PC-9 (cell line): ENCODE measurements at regions not wholly inside any gene's neighbourhood (a gene's known extent, or its start where the extent isn't known, plus 50 kb on each side); places are given as distances from the start of the nearest gene placed in this dataset.

Experiments used
- BruUV-seq: library from RNA; stranded (reverse); fragments of 400-500 nt; replicated peaks from 2 replicates; lab custom pipeline; 2021; lab: Mats Ljungman, UMichigan
- CTCF ChIA-PET: fragments of 300-600 bp; sonication (Branson Sonifier 250); formaldehyde crosslinking; loops from one replicate; lab custom pipeline; 2022; ENCODE audit warnings: antibody characterized with exemption; lab: Charles Lee
- POLR2A ChIA-PET: fragments of 300-600 bp; sonication (Branson Sonifier 250); formaldehyde crosslinking; loops from one replicate; lab custom pipeline; 2022; ENCODE audit warnings: antibody characterized with exemption; ENCODE audit not compliant: unreplicated experiment; lab: Charles Lee
- DNase-seq, 2 experiments: peaks; one replicate each; pipeline versions ENCODE4 v3.0.0 to v3.0.0-alpha.2; 2015 to 2022; ENCODE audit warnings: mixed read lengths in 1 of 2
- H2AFZ ChIP-seq: fragments of 200-600 bp; sonication (generic); 2 replicates; pipeline ENCODE4 v1.8.1; 2017; ENCODE audit warnings: antibody characterized with exemption
- H3F3A ChIP-seq: fragments of 200-600 bp; sonication (generic); 2 replicates; pipeline ENCODE4 v1.8.1; 2017; ENCODE audit warnings: antibody characterized with exemption, mild to moderate bottlenecking, low read depth; ENCODE audit not compliant: insufficient read depth
- H3K27ac ChIP-seq: fragments of 200-600 bp; sonication (generic); 2 replicates; pipeline ENCODE4 v1.6.1; 2016; ENCODE audit warnings: mixed run types
- H3K27me3 ChIP-seq: fragments of 200-600 bp; sonication (generic); 2 replicates; pipeline ENCODE4 v1.6.1; 2016; ENCODE audit warnings: low read depth, mixed run types; ENCODE audit not compliant: insufficient read depth
- H3K36me3 ChIP-seq: fragments of 200-600 bp; sonication (generic); 2 replicates; pipeline ENCODE4 v1.6.1; 2016; ENCODE audit warnings: low read depth, mixed run types
- H3K4me1 ChIP-seq: fragments of 200-600 bp; sonication (generic); replicated peaks from 2 replicates; pipeline ENCODE4 v1.6.1; 2016; ENCODE audit warnings: mixed run types; ENCODE audit not compliant: insufficient read depth
- H3K4me2 ChIP-seq: fragments of 200-600 bp; sonication (generic); 2 replicates; pipeline ENCODE4 v1.6.1; 2017; ENCODE audit warnings: mixed run types
- H3K4me3 ChIP-seq: fragments of 200-600 bp; sonication (generic); 2 replicates; pipeline ENCODE4 v1.6.1; 2016; ENCODE audit warnings: mixed run types
- H3K79me2 ChIP-seq: fragments of 200-600 bp; sonication (generic); 2 replicates; pipeline ENCODE4 v1.6.1; 2017; ENCODE audit warnings: low read depth, mixed run types
- H3K9me2 ChIP-seq: fragments of 200-600 bp; sonication (generic); 2 replicates; pipeline ENCODE4 v1.8.1; 2017; ENCODE audit warnings: mild to moderate bottlenecking; ENCODE audit not compliant: insufficient read depth
- H3K9me3 ChIP-seq: fragments of 200-600 bp; sonication (generic); 2 replicates; pipeline ENCODE4 v1.8.1; 2016; ENCODE audit warnings: low read depth; ENCODE audit not compliant: insufficient read depth
- H4K20me1 ChIP-seq: fragments of 200-600 bp; sonication (generic); 2 replicates; pipeline ENCODE4 v1.8.1; 2017; ENCODE audit not compliant: insufficient read depth
- EZH2 ChIP-seq: fragments of 200-600 bp; sonication (generic); IDR thresholded peaks from 2 replicates; pipeline ENCODE4 v1.8.0; 2017; ENCODE audit warnings: antibody characterized with exemption, low read depth
- intact Hi-C: fragments of 100-400 bp; cut with micrococcal nuclease; formaldehyde crosslinking; loops from one replicate; pipeline ENCODE4 v1.10.0; 2022; ENCODE audit not compliant: unreplicated experiment
- TF ChIP-seq, protein P1 (sequence below): fragments of 200-600 bp; sonication (generic); conservative IDR thresholded peaks from 2 replicates; pipeline ENCODE4 v1.6.1; 2017; ENCODE audit warnings: mixed run types, antibody characterized with exemption, mild to moderate bottlenecking, moderate library complexity

DNA sequence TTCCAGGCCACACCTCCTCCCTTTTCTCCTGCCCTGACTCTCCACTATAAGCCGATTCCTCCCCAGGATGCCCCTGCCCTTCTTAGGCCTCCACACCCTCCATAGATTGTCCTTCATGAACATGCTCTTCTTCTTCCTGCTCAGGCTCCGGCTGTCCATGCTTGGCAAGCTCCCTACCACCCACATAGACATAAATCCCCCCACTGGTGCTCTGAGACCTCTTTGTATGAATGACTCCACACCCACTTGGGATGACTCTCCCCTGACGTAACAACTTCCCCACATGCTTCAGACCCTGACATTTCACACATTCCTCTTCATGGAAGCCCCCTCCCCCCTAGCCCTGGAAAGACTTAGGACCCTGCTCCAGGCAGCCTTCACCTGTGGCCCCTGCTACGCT lies 542.5 kb upstream of the LARGE1 start:
- Histone ChIP-seq H3K36me3 (no peaks in the 10 kb centered on the region), H3F3A (no peaks in the 10 kb centered on the region), H3K79me2 (no peaks in the 10 kb centered on the region), H2AFZ (no peak overlapping the region), H3K27me3 (0 out of 2 replicates have a peak, but pooled peaks cover under 1% of the 10 kb centered on the region), H3K4me3 (no peak overlapping the region), H3K4me2 (no peak overlapping the region), H3K9me2 (0 out of 2 replicates have a peak, but pooled peaks cover 5% of the 10 kb centered on the region), H3K27ac (no peak overlapping the region), H3K9me3 (no peaks in the 10 kb centered on the region), H4K20me1 (no peaks in the 10 kb centered on the region), H3K4me1 (no peaks in the 10 kb centered on the region)
- ChIA-PET CTCF (no interaction called here), POLR2A (no interaction called here)
- DNase-seq = no peak
- no TSS peak for BruUV-seq
- intact Hi-C loops = no loop called here
- no peak for TF ChIP-seq EZH2
- TF ChIP-seq, protein P1, sequence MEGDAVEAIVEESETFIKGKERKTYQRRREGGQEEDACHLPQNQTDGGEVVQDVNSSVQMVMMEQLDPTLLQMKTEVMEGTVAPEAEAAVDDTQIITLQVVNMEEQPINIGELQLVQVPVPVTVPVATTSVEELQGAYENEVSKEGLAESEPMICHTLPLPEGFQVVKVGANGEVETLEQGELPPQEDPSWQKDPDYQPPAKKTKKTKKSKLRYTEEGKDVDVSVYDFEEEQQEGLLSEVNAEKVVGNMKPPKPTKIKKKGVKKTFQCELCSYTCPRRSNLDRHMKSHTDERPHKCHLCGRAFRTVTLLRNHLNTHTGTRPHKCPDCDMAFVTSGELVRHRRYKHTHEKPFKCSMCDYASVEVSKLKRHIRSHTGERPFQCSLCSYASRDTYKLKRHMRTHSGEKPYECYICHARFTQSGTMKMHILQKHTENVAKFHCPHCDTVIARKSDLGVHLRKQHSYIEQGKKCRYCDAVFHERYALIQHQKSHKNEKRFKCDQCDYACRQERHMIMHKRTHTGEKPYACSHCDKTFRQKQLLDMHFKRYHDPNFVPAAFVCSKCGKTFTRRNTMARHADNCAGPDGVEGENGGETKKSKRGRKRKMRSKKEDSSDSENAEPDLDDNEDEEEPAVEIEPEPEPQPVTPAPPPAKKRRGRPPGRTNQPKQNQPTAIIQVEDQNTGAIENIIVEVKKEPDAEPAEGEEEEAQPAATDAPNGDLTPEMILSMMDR = no peak

DNA sequence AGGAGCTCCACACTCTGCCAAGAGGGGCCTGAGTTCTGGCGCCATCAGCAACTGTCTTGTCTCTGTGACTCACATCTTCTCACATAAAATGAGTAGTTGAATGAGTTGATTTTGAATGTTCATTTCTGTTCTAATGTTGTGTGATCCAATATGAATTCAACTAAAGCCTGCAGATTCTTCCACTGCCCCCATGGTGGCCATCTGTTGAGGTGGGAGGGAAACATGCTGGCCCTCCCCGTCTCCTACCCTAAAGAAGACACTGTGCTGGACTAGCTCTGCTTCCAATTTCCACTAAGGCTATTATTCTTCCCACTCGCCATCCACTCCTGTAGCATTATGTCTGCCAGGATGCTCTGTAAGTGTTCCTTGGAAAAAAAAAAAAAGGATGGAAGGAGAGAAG lies 555.6 kb upstream of the LARGE1 start:
- no peaks in the 10 kb centered on the region for H3K79me2 ChIP-seq
- no peak for DNase-seq
- H4K20me1 ChIP-seq = no peaks in the 10 kb centered on the region
- no peaks in the 10 kb centered on the region for H3K36me3 ChIP-seq
- H3K4me3 ChIP-seq = no peak overlapping the region
- intact Hi-C loops = no loop called here
- H3K9me3 ChIP-seq = no peaks in the 10 kb centered on the region
- POLR2A ChIA-PET = no interaction called here
- no peaks in the 10 kb centered on the region for H3K9me2 ChIP-seq
- no TSS peak for BruUV-seq
- no peak overlapping the region for H3K4me2 ChIP-seq
- H3K27ac ChIP-seq = no peak overlapping the region
- H2AFZ ChIP-seq = no peak overlapping the region
- CTCF ChIA-PET = no interaction called here
- H3K4me1 ChIP-seq = no peaks in the 10 kb centered on the region
- no peak for TF ChIP-seq EZH2
- H3K27me3 ChIP-seq = no peaks in the 10 kb centered on the region
- no peaks in the 10 kb centered on the region for H3F3A ChIP-seq

- no peak for TF ChIP-seq EZH2
- TF ChIP-seq, protein P1 = no peak
- DNase-seq = no peak
- no peak overlapping the region for H3K4me3 ChIP-seq
- H3K79me2 ChIP-seq = no peaks in the 10 kb centered on the region
- H3K9me2 ChIP-seq = no peaks in the 10 kb centered on the region
- BruUV-seq = no TSS peak
- intact Hi-C loops = no loop called here
- no peaks in the 10 kb centered on the region for H3K4me1 ChIP-seq
- H3K9me3 ChIP-seq = no peaks in the 10 kb centered on the region
- ChIA-PET CTCF (no interaction called here), POLR2A (no interaction called here)
- no peaks in the 10 kb centered on the region for H4K20me1 ChIP-seq
- no peaks in the 10 kb centered on the region for H3K36me3 ChIP-seq
- H3K27ac ChIP-seq = no peak overlapping the region
- H2AFZ ChIP-seq = no peak overlapping the region
- H3K4me2 ChIP-seq = no peak overlapping the region
- H3F3A ChIP-seq = no peaks in the 10 kb centered on the region
- no peaks in the 10 kb centered on the region for H3K27me3 ChIP-seq
Observed at GRCh38 chr22:34476762-34477161, 556.5 kb upstream of the LARGE1 start.

DNA sequence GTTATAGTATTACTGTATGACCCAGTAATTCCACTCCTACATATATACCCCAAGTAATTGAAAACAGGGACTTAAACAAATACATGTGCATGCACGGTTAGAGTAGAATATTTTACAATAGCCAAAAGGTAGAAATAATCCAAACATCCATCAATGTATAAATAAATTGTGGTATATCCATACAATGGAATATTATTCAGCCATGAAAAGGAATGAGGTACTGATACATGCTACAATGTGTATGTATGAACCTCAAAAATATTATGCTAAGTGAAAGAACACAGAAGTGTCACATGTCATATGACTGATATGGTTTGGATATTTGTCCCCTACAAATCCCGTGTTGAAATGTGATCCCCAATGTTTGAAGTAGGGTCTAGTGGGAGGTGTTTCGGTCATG lies 560.8 kb upstream of the LARGE1 start:
- no TSS peak for BruUV-seq
- CTCF ChIA-PET = no interaction called here
- H3K4me1 ChIP-seq = no peaks in the 10 kb centered on the region
- no peaks in the 10 kb centered on the region for H4K20me1 ChIP-seq
- DNase-seq = no peak
- TF ChIP-seq EZH2 = no peak
- TF ChIP-seq, protein P1 = no peak
- H3K4me2 ChIP-seq = no peak overlapping the region
- H3K27me3 ChIP-seq = no peaks in the 10 kb centered on the region
- H3K27ac ChIP-seq = no peak overlapping the region
- POLR2A ChIA-PET = no interaction called here
- intact Hi-C loops = no loop called here
- no peak overlapping the region for H3K4me3 ChIP-seq
- no peak overlapping the region for H2AFZ ChIP-seq
- no peaks in the 10 kb centered on the region for H3K9me3 ChIP-seq
- no peaks in the 10 kb centered on the region for H3K9me2 ChIP-seq
- no peaks in the 10 kb centered on the region for H3K79me2 ChIP-seq
- no peaks in the 10 kb centered on the region for H3K36me3 ChIP-seq
- no peaks in the 10 kb centered on the region for H3F3A ChIP-seq
